Neuronal stem cell (in vitro differentiated cells): ENCODE measurements at regions not wholly inside any gene's neighbourhood (a gene's known extent, or its start where the extent isn't known, plus 50 kb on each side); places are given as distances from the start of the nearest gene placed in this dataset.
"Not testable (repeated sequence)": the region's sequence is repeated elsewhere in the genome, so short reads cannot be mapped to it uniquely, and the experiment has no call there.

Experiments used
- DNase-seq: peaks from one replicate; pipeline ENCODE4 v3.0.0-alpha.2; 2013; ENCODE audit warnings: low spot score
- H2AFZ ChIP-seq: one replicate; pipeline ENCODE4 v1.6.1; 2013; ENCODE audit warnings: mild to moderate bottlenecking, low read length, inconsistent platforms
- H2AK5ac ChIP-seq: 2 replicates; pipeline ENCODE4 v1.6.1; 2013; ENCODE audit warnings: low read depth, mild to moderate bottlenecking, inconsistent platforms, low read length, moderate library complexity, mixed read lengths
- H2BK120ac ChIP-seq: 2 replicates; pipeline ENCODE4 v1.6.1; 2013; ENCODE audit warnings: low read depth, mild to moderate bottlenecking, inconsistent platforms, low read length, moderate library complexity, mixed read lengths
- H2BK12ac ChIP-seq: one replicate; pipeline ENCODE4 v1.6.1; 2013; ENCODE audit warnings: low read length, inconsistent platforms
- H2BK15ac ChIP-seq: 2 replicates; pipeline ENCODE4 v1.6.1; 2013; ENCODE audit warnings: mild to moderate bottlenecking, low read length, inconsistent platforms, mixed read lengths
- H2BK5ac ChIP-seq: one replicate; pipeline ENCODE4 v1.6.1; 2013; ENCODE audit warnings: inconsistent platforms, mild to moderate bottlenecking, low read length, moderate library complexity
- H3K14ac ChIP-seq: one replicate; pipeline ENCODE4 v1.6.1; 2013; ENCODE audit warnings: low read length, inconsistent platforms
- H3K18ac ChIP-seq: 2 replicates; pipeline ENCODE4 v1.6.1; 2013; ENCODE audit warnings: low read length, inconsistent platforms
- H3K23ac ChIP-seq: 2 replicates; pipeline ENCODE4 v1.6.1; 2013; ENCODE audit warnings: low read depth, mild to moderate bottlenecking, mixed read lengths, low read length, inconsistent platforms; ENCODE audit not compliant: poor library complexity
- H3K27ac ChIP-seq: replicated peaks from 3 replicates; pipeline ENCODE4 v1.5.1; 2013; ENCODE audit warnings: low read length, inconsistent platforms
- H3K27me3 ChIP-seq, 3 experiments: 2 replicates each; pipeline ENCODE4 v1.6.1; 2013; ENCODE audit warnings: low read length in 3 of 3, mild to moderate bottlenecking in 2 of 3, inconsistent platforms in 1 of 3, low read depth in 1 of 3, mixed read lengths in 1 of 3, moderate library complexity in 1 of 3; ENCODE audit not compliant: control insufficient read depth in 3 of 3, insufficient read depth in 3 of 3
- H3K36me3 ChIP-seq, 2 donors: replicated peaks in 1 of 2; 2 replicates each; pipeline ENCODE4 v1.6.1; 2013; ENCODE audit warnings: low read length in 2 of 2; ENCODE audit not compliant: control insufficient read depth in 2 of 2, insufficient read depth in 2 of 2
- H3K4ac ChIP-seq: 2 replicates; pipeline ENCODE4 v1.6.1; 2013; ENCODE audit warnings: inconsistent platforms, mild to moderate bottlenecking, low read length, moderate library complexity
- H3K4me1 ChIP-seq, 2 donors: 1 replicate in 1 of 2; 2 replicates in 1 of 2; pipeline ENCODE4 v1.6.1; 2013; ENCODE audit warnings: low read length in 2 of 2, low read depth in 1 of 2; ENCODE audit not compliant: control insufficient read depth in 2 of 2, insufficient read depth in 1 of 2
- H3K4me2 ChIP-seq: one replicate; pipeline ENCODE4 v1.6.1; 2013; ENCODE audit warnings: mild to moderate bottlenecking, low read length, inconsistent platforms; ENCODE audit not compliant: insufficient read depth, poor library complexity, severe bottlenecking
- H3K4me3 ChIP-seq, 2 donors: 2 replicates each; pipeline ENCODE4 v1.5.1; 2013; ENCODE audit warnings: low read length in 2 of 2, mild to moderate bottlenecking in 2 of 2, inconsistent platforms in 1 of 2, moderate library complexity in 1 of 2
- H3K79me1 ChIP-seq: one replicate; pipeline ENCODE4 v1.6.1; 2013; ENCODE audit warnings: low read depth, mild to moderate bottlenecking, inconsistent platforms, low read length, moderate library complexity
- H3K9ac ChIP-seq: one replicate; pipeline ENCODE4 v1.6.1; 2013; ENCODE audit warnings: mild to moderate bottlenecking, low read depth, low read length, inconsistent platforms; ENCODE audit not compliant: poor library complexity
- H3K9me3 ChIP-seq, 2 donors: replicated peaks in 1 of 2; 2 replicates each; pipeline versions ENCODE3 to v1.6.1; 2013; ENCODE audit warnings: low read length in 2 of 2, mild to moderate bottlenecking in 2 of 2, inconsistent platforms in 1 of 2, low read depth in 1 of 2, mixed read lengths in 1 of 2, moderate library complexity in 1 of 2; ENCODE audit not compliant: control insufficient read depth in 2 of 2, insufficient read depth in 1 of 2
- H4K8ac ChIP-seq: one replicate; pipeline ENCODE4 v1.6.1; 2013; ENCODE audit warnings: low read depth, mild to moderate bottlenecking, inconsistent platforms, low read length, moderate library complexity
- H4K91ac ChIP-seq: one replicate; pipeline ENCODE4 v1.6.1; 2013; ENCODE audit warnings: low read length, low read depth, mild to moderate bottlenecking, inconsistent platforms; ENCODE audit not compliant: poor library complexity
- WGBS, 2 donors: extraction: QIAGEN DNeasy Blood & Tissue Kit; methylation state at CpG; one replicate each; pipeline ENCODE4 v1.1.7; 2013; ENCODE audit warnings: missing lambda C conversion rate in 2 of 2, mixed read lengths in 1 of 2; ENCODE audit not compliant: insufficient read length in 2 of 2, insufficient replicate concordance in 1 of 2; ENCODE audit errors: extremely low coverage in 2 of 2; 5-methylcytosine and 5-hydroxymethylcytosine counted together

DNA sequence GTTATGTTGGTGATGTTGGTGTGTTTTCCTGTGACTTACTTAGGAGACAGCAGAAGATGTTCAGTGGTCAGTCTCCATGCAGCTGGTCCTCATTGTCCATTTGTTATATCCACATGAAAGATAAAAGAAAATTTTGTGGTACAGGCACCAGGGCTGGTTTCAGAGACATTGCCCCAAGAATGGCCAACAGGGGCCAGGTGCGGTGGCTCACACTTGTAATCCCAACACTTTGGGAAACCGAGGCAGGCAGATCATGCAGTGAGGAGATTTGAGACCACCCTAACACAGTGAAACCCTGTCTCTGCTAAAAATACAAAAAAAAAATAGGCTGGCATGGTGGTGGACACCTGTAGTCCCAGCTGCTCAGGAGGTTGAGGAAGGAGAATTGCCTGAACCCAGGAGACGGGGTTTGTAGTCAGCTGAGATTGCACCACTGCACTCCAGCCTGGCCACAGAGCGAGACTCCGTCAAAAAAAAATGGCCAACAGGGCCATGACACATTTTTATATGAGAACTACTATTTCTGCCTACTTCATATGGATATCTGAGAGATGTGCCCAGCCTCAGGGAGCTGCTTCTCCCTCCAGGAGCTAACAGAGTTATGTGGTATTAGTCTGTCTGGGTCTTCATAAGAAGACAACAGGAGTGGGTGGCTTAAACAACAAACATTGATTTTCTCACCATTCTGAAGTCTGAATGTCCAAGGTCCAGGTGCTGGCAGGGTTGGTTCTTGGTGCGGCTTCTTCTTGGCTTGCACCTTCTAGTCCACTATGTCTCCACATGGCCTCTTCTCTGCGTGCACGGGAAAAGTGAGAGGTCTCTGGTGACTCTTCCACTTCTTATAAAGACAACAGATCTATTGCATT is 821.7 kb downstream of the TMEM121 start:
- no peak overlapping the region for H3K27ac ChIP-seq
- no peak overlapping the region for H2BK12ac ChIP-seq
- H3K9ac ChIP-seq, result no peak overlapping the region
- peaks cover 0 to 1% of the 10 kb centered on the region in 2 donors for H3K9me3 ChIP-seq
- no peak overlapping the region for H3K4ac ChIP-seq
- no peak overlapping the region for H3K14ac ChIP-seq
- H3K18ac ChIP-seq, result no peak overlapping the region
- no CpG with 5 or more reads among the region's 8 CpGs for WGBS, 2 donors
- H2BK15ac ChIP-seq, result no peak overlapping the region
- no peaks in the 10 kb centered on the region for H3K4me1 ChIP-seq
- no peak overlapping the region for H3K4me2 ChIP-seq
- H2AK5ac ChIP-seq, result no peak overlapping the region
- no peak overlapping the region for H4K8ac ChIP-seq
- DNase-seq, result no peak
- no peak overlapping the region for H4K91ac ChIP-seq
- H2AFZ ChIP-seq, result no peak overlapping the region
- no peaks in the 10 kb centered on the region for H3K36me3 ChIP-seq
- no peak overlapping the region for H3K23ac ChIP-seq
- no peak overlapping the region for H2BK120ac ChIP-seq
- no peak overlapping the region for H3K4me3 ChIP-seq
- no peak overlapping the region for H2BK5ac ChIP-seq
- peaks cover 0 to 4% (median 0%) of the 10 kb centered on the region in 3 experiments for H3K27me3 ChIP-seq
- H3K79me1 ChIP-seq, result no peaks in the 10 kb centered on the region

DNA sequence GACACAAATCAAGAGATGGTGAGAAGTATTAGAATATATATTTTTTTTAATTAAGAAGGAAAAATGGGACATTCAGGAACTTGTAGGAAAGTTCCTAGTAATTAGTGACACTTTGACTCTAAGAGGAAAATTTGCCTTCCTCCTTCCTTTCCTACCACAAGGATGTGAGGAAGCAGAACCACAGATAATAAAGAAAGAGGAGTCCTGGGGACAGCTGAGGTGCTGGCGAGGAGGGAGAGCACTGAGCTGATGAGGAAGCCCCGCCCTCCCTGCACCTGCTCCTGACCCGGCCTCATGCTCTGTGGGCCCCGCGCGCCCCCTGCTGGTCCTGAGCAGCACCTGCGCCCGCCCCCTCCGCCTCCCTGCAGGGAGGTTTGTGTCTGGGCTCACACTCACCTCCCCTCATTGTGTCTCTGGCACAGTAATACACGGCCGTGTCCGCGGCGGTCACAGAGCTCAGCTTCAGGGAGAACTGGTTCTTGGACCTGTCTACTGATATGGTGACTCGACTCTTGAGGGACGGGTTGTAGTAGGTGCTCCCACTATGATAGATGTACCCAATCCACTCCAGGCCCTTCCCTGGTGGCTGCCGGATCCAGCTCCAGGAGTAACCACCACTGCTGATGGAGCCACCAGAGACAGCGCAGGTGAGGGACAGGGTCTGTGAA is 822.6 kb downstream of the TMEM121 start:
- not testable (repeated sequence) for H3K9me3 ChIP-seq, H3K9ac ChIP-seq, H3K27me3 ChIP-seq, H3K4me1 ChIP-seq, H3K18ac ChIP-seq, H3K4ac ChIP-seq, H2BK12ac ChIP-seq, H2BK120ac ChIP-seq, H3K4me2 ChIP-seq, H2AFZ ChIP-seq, H3K79me1 ChIP-seq, H4K91ac ChIP-seq, H2BK5ac ChIP-seq, H3K36me3 ChIP-seq, H3K4me3 ChIP-seq, H2BK15ac ChIP-seq, H2AK5ac ChIP-seq, DNase-seq, H3K14ac ChIP-seq, H3K27ac ChIP-seq, H3K23ac ChIP-seq, H4K8ac ChIP-seq
- WGBS, 2 donors, result no CpG with 5 or more reads among the region's 18 CpGs

DNA sequence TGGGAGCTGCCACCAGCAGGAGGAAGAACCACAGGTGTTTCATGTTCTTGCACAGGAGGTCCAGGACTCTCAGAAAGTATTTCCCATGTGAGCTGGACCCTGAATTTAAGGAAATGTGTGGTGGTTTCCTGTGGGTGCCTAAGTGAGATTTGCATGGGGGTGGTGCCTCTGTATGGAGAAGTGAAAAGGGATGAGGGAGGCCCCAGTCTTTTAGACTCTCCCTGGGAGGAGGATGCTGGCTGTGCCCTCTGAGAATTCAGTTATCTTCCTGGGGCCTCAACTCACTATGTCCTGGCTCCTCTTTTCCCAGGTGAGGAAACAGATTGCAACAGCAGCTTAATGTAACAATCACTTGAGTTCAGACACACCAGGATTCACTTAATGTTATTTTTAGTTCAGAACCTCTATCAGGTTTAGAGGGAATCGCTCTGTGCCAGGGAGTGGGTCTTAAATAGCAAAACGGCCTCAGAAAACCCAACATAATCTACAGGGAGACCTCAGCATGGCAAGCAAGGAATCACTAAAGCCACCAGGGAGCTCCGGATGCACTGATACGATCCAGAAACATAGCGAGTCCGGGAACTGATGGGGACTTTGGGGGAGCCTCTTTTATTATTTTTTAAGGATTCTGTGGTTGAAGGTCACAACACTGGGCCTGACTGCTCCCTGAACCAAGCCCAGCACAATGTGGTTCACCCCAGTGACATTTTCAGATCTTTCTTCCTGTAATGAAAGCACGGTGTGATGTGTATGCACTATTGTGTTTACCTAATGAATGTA is 823.5 kb downstream of the TMEM121 start:
- H2BK5ac ChIP-seq, H3K27me3 ChIP-seq, H3K14ac ChIP-seq, H4K8ac ChIP-seq, H3K4ac ChIP-seq, H3K9ac ChIP-seq, H3K27ac ChIP-seq, H3K4me1 ChIP-seq, H3K79me1 ChIP-seq, H2AK5ac ChIP-seq, H2BK15ac ChIP-seq, H2BK12ac ChIP-seq, H3K18ac ChIP-seq, H2AFZ ChIP-seq, H3K4me2 ChIP-seq, H3K9me3 ChIP-seq, H3K36me3 ChIP-seq, DNase-seq, H2BK120ac ChIP-seq, H3K23ac ChIP-seq, H4K91ac ChIP-seq, H3K4me3 ChIP-seq: not testable (repeated sequence)
- no CpG with 5 or more reads among the region's 7 CpGs for WGBS, 2 donors
